ENCODE measurements at regions not wholly inside any gene's neighbourhood (a gene's known extent, or its start where the extent isn't known, plus 50 kb on each side); places are given as distances from the start of the nearest gene placed in this dataset.

DNA sequence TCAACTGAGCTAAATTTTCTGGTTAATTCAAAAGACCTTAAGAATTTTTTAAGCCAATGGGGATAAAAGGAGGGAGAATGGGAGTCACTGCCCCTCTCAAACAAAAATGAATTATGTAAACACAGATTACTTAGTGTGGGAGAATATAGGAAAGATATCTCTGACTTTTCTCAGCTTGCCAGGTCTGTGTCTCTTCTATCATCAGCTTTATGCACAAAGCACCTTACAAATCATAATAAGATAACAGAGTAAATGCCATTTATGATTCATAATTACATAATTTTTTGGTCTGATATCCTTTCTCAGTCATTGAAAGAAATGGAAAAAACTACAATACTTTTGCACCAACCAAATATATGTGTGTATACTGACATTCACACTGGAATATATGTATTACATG, 604.6 kb upstream of the FAM241A start:
- DNase-seq (ENCODE audit: low read depth), result no peak
- TF ChIP-seq, protein P1, sequence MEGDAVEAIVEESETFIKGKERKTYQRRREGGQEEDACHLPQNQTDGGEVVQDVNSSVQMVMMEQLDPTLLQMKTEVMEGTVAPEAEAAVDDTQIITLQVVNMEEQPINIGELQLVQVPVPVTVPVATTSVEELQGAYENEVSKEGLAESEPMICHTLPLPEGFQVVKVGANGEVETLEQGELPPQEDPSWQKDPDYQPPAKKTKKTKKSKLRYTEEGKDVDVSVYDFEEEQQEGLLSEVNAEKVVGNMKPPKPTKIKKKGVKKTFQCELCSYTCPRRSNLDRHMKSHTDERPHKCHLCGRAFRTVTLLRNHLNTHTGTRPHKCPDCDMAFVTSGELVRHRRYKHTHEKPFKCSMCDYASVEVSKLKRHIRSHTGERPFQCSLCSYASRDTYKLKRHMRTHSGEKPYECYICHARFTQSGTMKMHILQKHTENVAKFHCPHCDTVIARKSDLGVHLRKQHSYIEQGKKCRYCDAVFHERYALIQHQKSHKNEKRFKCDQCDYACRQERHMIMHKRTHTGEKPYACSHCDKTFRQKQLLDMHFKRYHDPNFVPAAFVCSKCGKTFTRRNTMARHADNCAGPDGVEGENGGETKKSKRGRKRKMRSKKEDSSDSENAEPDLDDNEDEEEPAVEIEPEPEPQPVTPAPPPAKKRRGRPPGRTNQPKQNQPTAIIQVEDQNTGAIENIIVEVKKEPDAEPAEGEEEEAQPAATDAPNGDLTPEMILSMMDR (IDR thresholded peaks at IDR 0.05; ENCODE audit: insufficient read depth, low read depth, low read length), result no peak
- no peak overlapping the region for H3K4me3 ChIP-seq (ENCODE audit: low read depth, low read length)
- H3K27me3 ChIP-seq (ENCODE audit: control insufficient read depth, insufficient read depth, low read length), result no peaks in the 10 kb centered on the region
- ChIA-PET CTCF (interaction anchor here (1.1 kb wide), 1 partner anchor 25 kb away, joined by 3 read pairs; no protein-coding TSS in a partner anchor), POLR2A (no interaction called here)
- no peaks in the 10 kb centered on the region for H3K36me3 ChIP-seq (ENCODE audit: control insufficient read depth, insufficient read depth, low read length)

DNA sequence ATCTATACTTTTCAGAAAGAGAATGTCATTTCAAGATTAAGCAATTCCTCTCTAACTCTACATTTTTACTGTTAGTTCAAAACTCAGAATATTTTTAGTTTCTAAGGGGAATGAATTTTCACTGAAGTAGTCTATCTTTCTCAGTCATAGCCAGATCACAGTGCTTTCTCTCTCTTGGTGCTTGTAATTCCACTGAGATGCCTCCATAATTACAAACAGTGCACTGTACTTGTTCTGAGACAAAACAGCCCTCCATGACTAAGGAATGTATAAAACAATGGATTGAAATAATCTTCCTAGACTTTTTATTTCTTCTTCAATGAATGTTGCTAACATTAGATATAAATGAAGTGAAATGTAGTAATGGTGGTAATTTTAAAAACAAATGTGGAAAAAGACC, 603.2 kb upstream of the FAM241A start:
- DNase-seq (ENCODE audit: low read depth), result no peak
- Histone ChIP-seq H3K4me3 (ENCODE audit: low read depth, low read length) (no peak overlapping the region), H3K27me3 (ENCODE audit: control insufficient read depth, insufficient read depth, low read length) (no peaks in the 10 kb centered on the region), H3K36me3 (ENCODE audit: control insufficient read depth, insufficient read depth, low read length) (no peaks in the 10 kb centered on the region)
- ChIA-PET POLR2A (no interaction called here), CTCF (no interaction called here)
- TF ChIP-seq, protein P1 (IDR thresholded peaks at IDR 0.05; ENCODE audit: insufficient read depth, low read depth, low read length), result no peak

DNA sequence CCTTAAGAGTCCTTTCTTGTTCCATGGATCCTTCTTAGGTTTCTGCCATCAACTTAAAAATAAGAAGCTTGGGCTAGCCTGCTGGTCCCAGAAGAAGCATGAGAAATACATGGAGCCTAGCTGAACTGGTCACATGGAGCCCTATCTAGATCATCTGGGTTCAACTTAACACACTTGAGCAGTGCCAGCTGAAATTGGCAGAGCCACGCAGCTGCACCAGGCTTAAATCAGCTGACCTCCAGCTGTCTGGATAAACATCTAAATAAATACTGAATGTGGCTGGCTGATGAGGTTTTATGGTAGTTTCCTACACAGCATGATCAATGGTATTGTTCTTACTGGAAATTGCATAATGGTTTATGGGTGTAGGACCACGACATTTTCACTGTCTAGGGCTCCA, 598.4 kb upstream of the FAM241A start:
- no peaks in the 10 kb centered on the region for H3K27me3 ChIP-seq (ENCODE audit: control insufficient read depth, insufficient read depth, low read length)
- no peaks in the 10 kb centered on the region for H3K36me3 ChIP-seq (ENCODE audit: control insufficient read depth, insufficient read depth, low read length)
- ChIA-PET CTCF (no interaction called here), POLR2A (no interaction called here)
- TF ChIP-seq, protein P1 (IDR thresholded peaks at IDR 0.05; ENCODE audit: insufficient read depth, low read depth, low read length), result no peak
- DNase-seq (ENCODE audit: low read depth), result no peak
- no peak overlapping the region for H3K4me3 ChIP-seq (ENCODE audit: low read depth, low read length)

GRCh38 chr4:111556141-111556781, 589.0 kb upstream of the FAM241A start:
- CTCF ChIA-PET, result no interaction called here

DNA sequence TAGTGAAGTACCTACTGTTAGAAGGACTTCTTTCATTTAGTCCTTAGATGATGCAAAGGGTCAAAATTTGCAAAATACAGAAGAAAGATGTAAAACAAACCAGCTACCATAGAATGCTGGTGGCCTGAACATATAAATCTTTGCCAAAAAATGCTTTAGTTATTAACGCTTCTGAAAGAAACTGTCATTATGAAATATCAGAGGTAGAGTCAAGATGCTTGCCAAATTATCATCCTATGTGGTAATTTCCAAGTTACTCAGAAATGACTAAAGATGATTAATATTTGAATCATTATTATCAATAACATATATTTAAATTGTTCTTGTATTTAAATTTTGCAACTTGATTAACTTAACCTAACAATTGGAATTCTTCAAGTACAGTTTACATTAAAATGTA, 588.4 kb upstream of the FAM241A start:
- no peak for DNase-seq (ENCODE audit: low read depth)
- CTCF ChIA-PET, result no interaction called here
- H3K27me3 ChIP-seq (ENCODE audit: control insufficient read depth, insufficient read depth, low read length), result no peaks in the 10 kb centered on the region
- TF ChIP-seq, protein P1 (IDR thresholded peaks at IDR 0.05; ENCODE audit: insufficient read depth, low read depth, low read length), result no peak
- H3K36me3 ChIP-seq (ENCODE audit: control insufficient read depth, insufficient read depth, low read length), result no peaks in the 10 kb centered on the region
- POLR2A ChIA-PET, result interaction anchor here (0.6 kb wide), 1 partner anchor 81 kb away, joined by 3 read pairs; no protein-coding TSS in a partner anchor
- no peak overlapping the region for H3K4me3 ChIP-seq (ENCODE audit: low read depth, low read length)

More at GRCh38 chr4:111556141-111556781, 589.0 kb upstream of the FAM241A start:
- TF ChIP-seq, protein P1 (IDR thresholded peaks at IDR 0.05; ENCODE audit: insufficient read depth, low read depth, low read length), result no peak
- no peaks in the 10 kb centered on the region for H3K27me3 ChIP-seq (ENCODE audit: control insufficient read depth, insufficient read depth, low read length)
- H3K36me3 ChIP-seq (ENCODE audit: control insufficient read depth, insufficient read depth, low read length), result no peaks in the 10 kb centered on the region
- H3K4me3 ChIP-seq (ENCODE audit: low read depth, low read length), result no peak overlapping the region
- POLR2A ChIA-PET, result interaction anchor here (0.6 kb wide), 1 partner anchor 80 kb away, joined by 3 read pairs; no protein-coding TSS in a partner anchor
- peak; percentile 65 for DNase-seq (ENCODE audit: low read depth)
